Colonic mucosa (tissue), 4 donors: ENCODE measurements at regions not wholly inside any gene's neighbourhood (a gene's known extent, or its start where the extent isn't known, plus 50 kb on each side); places are given as distances from the start of the nearest gene placed in this dataset.

Experiments used
- DNase-seq: peaks from one replicate; pipeline ENCODE4 v3.0.0-alpha.2; 2020
- H3K27ac ChIP-seq: fragments of 200-600 bp; one replicate; pipeline ENCODE4 v1.8.0; 2021
- H3K27me3 ChIP-seq: fragments of 200-600 bp; one replicate; pipeline ENCODE4 v1.8.0; 2021
- H3K36me3 ChIP-seq: fragments of 200-600 bp; one replicate; pipeline ENCODE4 v1.8.0; 2021
- H3K4me1 ChIP-seq: fragments of 200-600 bp; one replicate; pipeline ENCODE4 v1.8.0; 2021; ENCODE audit warnings: mild to moderate bottlenecking
- H3K4me3 ChIP-seq: fragments of 200-600 bp; one replicate; pipeline ENCODE4 v1.8.0; 2021
- H3K9ac ChIP-seq, 2 donors: one replicate each; pipeline ENCODE4 v1.7.0; 2013; ENCODE audit warnings: control low read depth in 2 of 2, low read depth in 2 of 2, low read length in 2 of 2
- H3K9me3 ChIP-seq: fragments of 200-600 bp; one replicate; pipeline ENCODE4 v1.8.0; 2021
- CTCF ChIP-seq: fragments of 200-600 bp; IDR thresholded peaks from one replicate; pipeline ENCODE4 v1.8.0; 2022; ENCODE audit warnings: antibody characterized with exemption, mild to moderate bottlenecking
- intact Hi-C: fragments of 100-400 bp; cut with DNase I; formaldehyde crosslinking; loops from one replicate; pipeline ENCODE4 v1.14.1; 2022
- donor health status: healthy.
- donor health status: DM: no; HTN: no; CAD: no.
- donor health status: DM: no; HTN: no; CAD: no.

DNA sequence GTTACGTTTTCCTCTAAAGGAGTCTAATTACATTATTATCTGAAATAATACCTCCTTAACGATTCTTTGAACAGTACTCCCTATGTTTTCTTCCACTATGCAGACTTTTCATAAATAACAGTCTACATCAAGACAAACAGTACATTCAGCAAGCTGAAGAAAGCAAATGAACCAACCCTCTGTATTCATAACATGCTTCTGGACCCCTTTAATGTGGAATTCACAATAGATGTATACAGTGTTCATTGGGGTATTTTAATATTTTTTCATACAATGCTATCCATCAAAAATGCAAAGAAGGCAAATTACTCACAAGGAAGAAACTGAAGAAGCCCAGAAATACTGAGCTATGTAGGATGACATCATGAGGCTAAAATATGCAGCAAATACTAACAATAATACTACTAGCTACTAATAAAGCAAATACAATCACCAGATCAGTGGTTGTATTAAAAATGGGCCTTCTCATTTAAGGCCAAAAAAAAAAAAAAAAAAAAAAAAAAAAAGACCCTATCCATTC is 408.6 kb downstream of the MTX2 start:
- Histone ChIP-seq H3K9ac (no peak overlapping the region), H3K27ac (no peak overlapping the region), H3K27me3 (peaks cover 4% of the 10 kb centered on the region), H3K36me3 (no peaks in the 10 kb centered on the region), H3K4me3 (no peak overlapping the region), H3K4me1 (no peaks in the 10 kb centered on the region), H3K9me3 (no peaks in the 10 kb centered on the region)
- intact Hi-C loops = no loop called here
- no peak for DNase-seq
- TF ChIP-seq CTCF = no peak

GRCh38 chr2:176678571-176678970 is 409.3 kb downstream of the MTX2 start:
- H3K27ac ChIP-seq = no peak overlapping the region
- peaks cover 4% of the 10 kb centered on the region for H3K27me3 ChIP-seq
- H3K9ac ChIP-seq = no peak overlapping the region
- no peak overlapping the region for H3K4me3 ChIP-seq
- no peak for DNase-seq
- H3K9me3 ChIP-seq = no peaks in the 10 kb centered on the region
- no peaks in the 10 kb centered on the region for H3K36me3 ChIP-seq
- intact Hi-C loops = no loop called here
- no peak for TF ChIP-seq CTCF
- H3K4me1 ChIP-seq = no peaks in the 10 kb centered on the region

GRCh38 chr2:176679061-176679669 is 409.9 kb downstream of the MTX2 start:
- no peak for DNase-seq
- H3K4me3 ChIP-seq = no peak overlapping the region
- peaks cover 4% of the 10 kb centered on the region for H3K27me3 ChIP-seq
- H3K4me1 ChIP-seq = no peaks in the 10 kb centered on the region
- intact Hi-C loops = no loop called here
- no peaks in the 10 kb centered on the region for H3K9me3 ChIP-seq
- no peaks in the 10 kb centered on the region for H3K36me3 ChIP-seq
- no peak for TF ChIP-seq CTCF
- no peak overlapping the region for H3K9ac ChIP-seq
- no peak overlapping the region for H3K27ac ChIP-seq

GRCh38 chr2:176680916-176681516 is 411.8 kb downstream of the MTX2 start:
- no peak for TF ChIP-seq CTCF
- no peaks in the 10 kb centered on the region for H3K4me1 ChIP-seq
- intact Hi-C loops = no loop called here
- no peaks in the 10 kb centered on the region for H3K36me3 ChIP-seq
- H3K4me3 ChIP-seq = no peak overlapping the region
- H3K27ac ChIP-seq = no peak overlapping the region
- DNase-seq = no peak
- H3K27me3 ChIP-seq = peaks cover 4% of the 10 kb centered on the region
- no peaks in the 10 kb centered on the region for H3K9me3 ChIP-seq
- H3K9ac ChIP-seq = no peak overlapping the region

GRCh38 chr2:176681584-176682115 is 412.4 kb downstream of the MTX2 start:
- DNase-seq = no peak
- Histone ChIP-seq H3K9me3 (no peaks in the 10 kb centered on the region), H3K9ac (no peak overlapping the region), H3K36me3 (no peaks in the 10 kb centered on the region), H3K27ac (no peak overlapping the region), H3K4me1 (no peaks in the 10 kb centered on the region), H3K27me3 (peaks cover 4% of the 10 kb centered on the region), H3K4me3 (no peak overlapping the region)
- intact Hi-C loops = no loop called here
- TF ChIP-seq CTCF = no peak
